HEK293T (cell line): ENCODE measurements at regions not wholly inside any gene's neighbourhood (a gene's known extent, or its start where the extent isn't known, plus 50 kb on each side); places are given as distances from the start of the nearest gene placed in this dataset.

Experiments
- CTBP1 ChIP-seq: fragments of 450-650 bp; IDR thresholded peaks from 2 replicates; pipeline ENCODE4 v1.6.1; 2016; ENCODE audit warnings: borderline replicate concordance
- FOXM1 ChIP-seq: fragments of 450-650 bp; IDR thresholded peaks from 2 replicates; pipeline ENCODE4 v1.6.1; 2017; ENCODE audit warnings: mild to moderate bottlenecking, borderline replicate concordance
- L3MBTL2 ChIP-seq: fragments of 450-650 bp; conservative IDR thresholded peaks from 2 replicates; pipeline ENCODE4 v1.6.1; 2016; ENCODE audit warnings: mild to moderate bottlenecking
- SUZ12 ChIP-seq: fragments of 450-650 bp; IDR thresholded peaks from 2 replicates; pipeline ENCODE4 v1.6.1; 2016; ENCODE audit warnings: mild to moderate bottlenecking

DNA sequence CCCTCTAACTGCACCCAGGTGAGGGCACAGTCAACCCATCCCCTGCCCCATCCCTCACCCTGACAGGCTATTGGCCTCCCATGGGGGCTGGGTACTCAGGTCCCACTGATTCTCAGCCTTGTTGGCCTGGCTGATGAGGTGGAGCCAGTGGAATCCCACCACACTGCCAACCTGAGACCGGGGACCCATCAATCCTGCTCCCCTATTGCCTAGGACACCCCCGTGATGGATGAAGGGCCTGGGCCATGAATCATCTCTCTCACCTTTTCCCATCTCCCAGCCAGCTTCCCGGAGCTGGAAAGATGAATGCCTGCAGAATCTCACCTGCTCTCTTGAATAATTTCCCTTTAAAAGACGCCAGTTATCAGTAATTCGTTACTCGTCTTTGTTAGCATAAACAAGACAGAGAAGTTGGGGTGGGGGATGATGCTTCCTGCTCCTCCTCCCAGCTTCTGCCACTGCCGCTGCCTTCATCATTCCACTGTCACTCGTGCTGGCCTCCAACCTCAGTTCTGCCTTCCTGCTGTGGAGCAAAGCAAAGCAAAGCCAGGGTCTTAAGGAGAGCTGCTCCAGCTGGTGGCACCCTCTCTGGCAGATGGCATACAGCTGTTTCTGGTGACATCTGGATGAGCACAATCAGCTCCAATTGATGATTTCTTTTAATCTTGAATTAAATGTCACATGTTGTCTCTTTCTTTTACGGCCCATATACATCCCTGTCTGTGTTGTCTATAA lies 204.0 kb upstream of the NECTIN1 start:
- no peak for TF ChIP-seq CTBP1
- no peak for TF ChIP-seq FOXM1
- no peak for TF ChIP-seq L3MBTL2
- TF ChIP-seq SUZ12: no peak
